ENCODE measurements at regions not wholly inside any gene's neighbourhood (a gene's known extent, or its start where the extent isn't known, plus 50 kb on each side); places are given as distances from the start of the nearest gene placed in this dataset.

DNA sequence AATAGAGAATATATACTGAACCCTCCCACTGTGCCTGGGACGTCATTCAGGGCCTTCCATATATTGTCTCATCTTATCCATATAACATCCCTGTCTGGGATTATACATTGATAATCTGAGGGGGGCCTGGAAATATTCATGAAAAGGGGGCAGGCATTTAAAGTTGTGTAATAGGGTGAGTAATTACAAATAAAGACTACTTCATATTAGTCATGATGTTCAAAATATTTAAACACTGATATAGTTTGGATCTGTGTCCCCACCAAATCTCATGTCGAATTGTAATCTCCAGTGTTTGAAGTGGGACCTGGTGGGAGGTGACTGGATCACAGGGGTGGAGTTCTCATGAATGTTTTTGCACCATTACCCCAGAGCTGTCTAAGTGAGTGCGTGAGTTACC is 97.8 kb downstream of the AQP9 start:
- H3K27ac ChIP-seq (ENCODE audit: low read depth in 1 of 3, low read length in 2 of 3): no peak overlapping the region
- no peaks in the 10 kb centered on the region for H3K9me3 ChIP-seq (ENCODE audit: control insufficient read depth in 2 of 2, insufficient read depth in 1 of 2, low read depth in 1 of 2, low read length in 1 of 2)
- DNase-seq (no peak), FAIRE-seq (no peak)
- WGBS, 3 donors: 88 to 94% (median 90%) methylated on average over 3 of the region's 3 CpGs
- no peaks in the 10 kb centered on the region for H3K27me3 ChIP-seq (ENCODE audit: control insufficient read depth in 3 of 3, insufficient read depth in 3 of 3, low read length in 3 of 3)
- no peaks in the 10 kb centered on the region for H3K4me1 ChIP-seq (ENCODE audit: control insufficient read depth in 3 of 3, insufficient read depth in 2 of 3, low read depth in 1 of 3, low read length in 2 of 3)
- H3K4me3 ChIP-seq (ENCODE audit: low read depth in 1 of 3, low read length in 3 of 3): no peak overlapping the region
- H3K36me3 ChIP-seq (ENCODE audit: control insufficient read depth in 3 of 3, insufficient read depth in 2 of 3, low read depth in 1 of 3, low read length in 3 of 3): no peaks in the 10 kb centered on the region

DNA sequence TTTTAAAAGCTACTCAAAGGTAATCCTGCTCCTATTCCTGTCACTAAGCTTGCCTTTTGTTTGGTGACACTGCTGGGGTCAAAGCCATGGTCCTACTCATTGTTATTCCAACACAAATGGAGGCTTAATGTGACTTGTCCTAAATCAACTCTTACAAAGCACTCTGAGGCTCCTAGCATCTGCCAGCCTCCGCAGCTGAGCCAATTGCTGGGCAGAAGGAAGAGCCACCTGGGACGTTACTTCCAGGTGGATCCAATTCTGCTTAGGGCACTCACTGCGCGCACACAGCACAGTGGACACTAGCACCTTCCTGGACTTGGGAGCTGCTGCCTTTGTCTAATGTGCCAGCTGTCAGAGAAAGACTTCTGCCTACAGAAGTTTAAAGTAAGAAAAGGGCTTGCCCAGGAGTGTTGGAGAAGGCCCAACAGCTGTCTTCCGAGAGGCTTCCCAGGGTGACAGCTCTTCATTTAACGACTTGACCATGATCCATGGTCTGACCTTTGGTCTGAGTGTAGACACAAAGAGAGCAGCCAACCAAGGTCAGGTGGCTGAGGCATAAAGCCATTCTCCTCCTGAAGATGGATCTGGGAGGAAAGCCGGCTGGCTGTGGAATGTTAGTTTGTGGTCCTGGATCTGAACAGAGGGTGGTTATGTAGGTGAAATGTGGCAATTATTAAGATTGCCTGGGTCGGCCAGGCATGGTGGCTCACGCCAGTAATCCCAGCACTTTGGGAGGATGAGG is 102.2 kb downstream of the AQP9 start:
- no peak for FAIRE-seq

DNA sequence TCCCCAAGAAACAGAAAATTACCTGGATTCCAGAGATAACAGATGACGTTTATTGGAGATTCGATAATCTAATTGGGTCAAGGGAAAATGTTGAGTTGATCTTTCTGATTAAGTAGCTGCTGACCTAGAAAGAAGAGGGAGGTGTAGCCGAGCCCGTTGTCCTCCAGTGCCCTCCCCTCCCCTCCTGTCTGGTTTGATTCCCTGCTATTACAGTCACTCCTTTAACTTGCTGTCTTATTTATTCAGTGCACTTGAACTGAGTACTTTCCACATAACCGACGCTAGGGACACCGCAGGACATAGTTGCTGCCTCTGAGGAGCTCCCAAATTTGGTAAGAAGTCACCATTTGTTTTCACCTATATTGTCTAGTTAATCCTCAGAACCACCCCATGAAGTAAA is 103.7 kb downstream of the AQP9 start:
- Histone ChIP-seq H3K9me3 (ENCODE audit: control insufficient read depth in 2 of 2, insufficient read depth in 1 of 2, low read depth in 1 of 2, low read length in 1 of 2) (no peaks in the 10 kb centered on the region), H3K4me1 (ENCODE audit: control insufficient read depth in 3 of 3, insufficient read depth in 2 of 3, low read depth in 1 of 3, low read length in 2 of 3) (peaks cover 0 to 6% (median 0%) of the 10 kb centered on the region in 3 donors), H3K36me3 (ENCODE audit: control insufficient read depth in 3 of 3, insufficient read depth in 2 of 3, low read depth in 1 of 3, low read length in 3 of 3) (no peaks in the 10 kb centered on the region), H3K27me3 (ENCODE audit: control insufficient read depth in 3 of 3, insufficient read depth in 3 of 3, low read length in 3 of 3) (no peaks in the 10 kb centered on the region), H3K4me3 (ENCODE audit: low read depth in 1 of 3, low read length in 3 of 3) (no peak overlapping the region), H3K27ac (ENCODE audit: low read depth in 1 of 3, low read length in 2 of 3) (no peak overlapping the region)
- FAIRE-seq (no peak), DNase-seq (peak in 1 of 2 donors; percentile 63)
- WGBS, 3 donors: 13 to 62% (median 38%) methylated on average over 7 of the region's 7 CpGs

More for the DNA sequence above, 102.2 kb downstream of the AQP9 start:
- Histone ChIP-seq H3K27me3 (ENCODE audit: control insufficient read depth in 3 of 3, insufficient read depth in 3 of 3, low read length in 3 of 3) (no peaks in the 10 kb centered on the region), H3K9me3 (ENCODE audit: control insufficient read depth in 2 of 2, insufficient read depth in 1 of 2, low read depth in 1 of 2, low read length in 1 of 2) (no peaks in the 10 kb centered on the region), H3K4me1 (ENCODE audit: control insufficient read depth in 3 of 3, insufficient read depth in 2 of 3, low read depth in 1 of 3, low read length in 2 of 3) (peaks cover 0 to 6% (median 0%) of the 10 kb centered on the region in 3 donors), H3K36me3 (ENCODE audit: control insufficient read depth in 3 of 3, insufficient read depth in 2 of 3, low read depth in 1 of 3, low read length in 3 of 3) (no peaks in the 10 kb centered on the region), H3K27ac (ENCODE audit: low read depth in 1 of 3, low read length in 2 of 3) (no peak overlapping the region), H3K4me3 (ENCODE audit: low read depth in 1 of 3, low read length in 3 of 3) (no peak overlapping the region)
- DNase-seq: no peak
- WGBS, 3 donors: 87 to 89% (median 89%) methylated on average over 9 of the region's 9 CpGs

DNA sequence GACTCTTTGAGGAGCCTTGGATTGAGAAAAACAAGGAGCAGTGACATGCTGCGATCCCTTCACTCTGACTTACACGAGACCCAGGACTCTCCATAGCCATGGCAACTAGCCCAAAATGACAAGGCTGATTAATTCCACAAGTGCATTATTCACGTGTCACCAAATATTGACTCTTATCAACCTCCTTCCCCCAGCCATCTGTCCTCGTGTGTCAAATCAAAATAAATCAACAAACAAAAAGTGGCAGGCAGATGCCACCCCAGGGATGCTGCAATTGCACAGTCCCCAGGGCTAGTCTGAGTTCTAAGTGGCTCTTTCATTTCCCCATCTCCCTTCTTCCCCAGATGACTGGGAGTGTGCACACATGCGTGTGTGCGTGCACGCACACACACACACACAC is 104.9 kb downstream of the AQP9 start:
- Histone ChIP-seq H3K36me3 (ENCODE audit: control insufficient read depth in 3 of 3, insufficient read depth in 2 of 3, low read depth in 1 of 3, low read length in 3 of 3) (no peaks in the 10 kb centered on the region), H3K9me3 (ENCODE audit: control insufficient read depth in 2 of 2, insufficient read depth in 1 of 2, low read depth in 1 of 2, low read length in 1 of 2) (no peaks in the 10 kb centered on the region), H3K27me3 (ENCODE audit: control insufficient read depth in 3 of 3, insufficient read depth in 3 of 3, low read length in 3 of 3) (no peaks in the 10 kb centered on the region), H3K4me3 (ENCODE audit: low read depth in 1 of 3, low read length in 3 of 3) (no peak overlapping the region), H3K27ac (ENCODE audit: low read depth in 1 of 3, low read length in 2 of 3) (no peak overlapping the region), H3K4me1 (ENCODE audit: control insufficient read depth in 3 of 3, insufficient read depth in 2 of 3, low read depth in 1 of 3, low read length in 2 of 3) (peaks cover 0 to 6% (median 0%) of the 10 kb centered on the region in 3 donors)
- no peak for FAIRE-seq
- DNase-seq: no peak
- WGBS, 3 donors: 60 to 68% (median 66%) methylated on average over 7 of the region's 7 CpGs

DNA sequence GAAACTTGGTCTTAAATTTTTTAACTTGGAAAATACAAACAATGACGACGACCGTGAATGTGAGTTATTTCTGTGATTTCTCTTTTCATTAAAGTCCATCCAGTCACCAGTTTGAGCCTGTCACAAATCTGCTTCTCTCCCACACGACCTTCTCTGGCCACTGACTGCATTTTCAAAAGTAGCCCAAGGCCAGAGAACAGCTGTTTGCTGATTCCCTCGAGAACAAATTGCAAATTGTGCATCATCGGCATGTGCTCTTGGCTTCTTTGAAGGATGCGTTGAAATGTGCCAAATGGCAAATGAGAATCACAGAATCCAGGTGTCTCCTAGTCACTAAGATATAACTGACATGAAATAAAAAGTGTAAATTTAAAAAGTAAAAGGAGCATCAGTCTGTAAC is 106.4 kb downstream of the AQP9 start:
- Histone ChIP-seq H3K4me1 (ENCODE audit: control insufficient read depth in 3 of 3, insufficient read depth in 2 of 3, low read depth in 1 of 3, low read length in 2 of 3) (peaks cover 0 to 6% (median 0%) of the 10 kb centered on the region in 3 donors), H3K27me3 (ENCODE audit: control insufficient read depth in 3 of 3, insufficient read depth in 3 of 3, low read length in 3 of 3) (no peaks in the 10 kb centered on the region), H3K27ac (ENCODE audit: low read depth in 1 of 3, low read length in 2 of 3) (no peak overlapping the region), H3K4me3 (ENCODE audit: low read depth in 1 of 3, low read length in 3 of 3) (no peak overlapping the region), H3K9me3 (ENCODE audit: control insufficient read depth in 2 of 2, insufficient read depth in 1 of 2, low read depth in 1 of 2, low read length in 1 of 2) (no peaks in the 10 kb centered on the region), H3K36me3 (ENCODE audit: control insufficient read depth in 3 of 3, insufficient read depth in 2 of 3, low read depth in 1 of 3, low read length in 3 of 3) (no peaks in the 10 kb centered on the region)
- no peak for FAIRE-seq
- 69 to 82% (median 77%) methylated on average over 7 of the region's 7 CpGs for WGBS, 3 donors
- no peak for DNase-seq

DNA sequence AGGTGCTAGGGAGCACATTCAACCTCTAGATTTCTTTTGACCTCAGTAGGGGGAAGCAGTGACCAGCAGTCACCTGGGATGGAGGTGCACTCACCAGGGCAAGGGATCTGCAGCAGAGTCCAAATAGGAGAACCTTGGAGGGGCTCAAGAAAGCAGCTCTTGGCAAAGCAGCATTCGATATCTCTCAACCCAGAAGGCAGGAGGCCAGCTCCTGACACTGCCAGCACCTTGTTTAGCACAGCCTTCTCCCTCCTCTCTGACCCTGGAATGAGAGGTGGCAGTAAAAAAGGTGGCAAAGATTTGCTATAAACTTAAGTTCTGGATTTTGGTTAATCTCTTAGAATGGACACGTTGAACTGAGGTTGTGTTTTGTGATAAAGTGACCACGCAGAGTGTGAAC is 107.9 kb downstream of the AQP9 start:
- no peak for DNase-seq
- FAIRE-seq: no peak
- H3K9me3 ChIP-seq (ENCODE audit: control insufficient read depth in 2 of 2, insufficient read depth in 1 of 2, low read depth in 1 of 2, low read length in 1 of 2): no peaks in the 10 kb centered on the region
- H3K27me3 ChIP-seq (ENCODE audit: control insufficient read depth in 3 of 3, insufficient read depth in 3 of 3, low read length in 3 of 3): no peaks in the 10 kb centered on the region
- H3K4me3 ChIP-seq (ENCODE audit: low read depth in 1 of 3, low read length in 3 of 3): no peak overlapping the region
- peaks cover 0 to 6% (median 0%) of the 10 kb centered on the region in 3 donors for H3K4me1 ChIP-seq (ENCODE audit: control insufficient read depth in 3 of 3, insufficient read depth in 2 of 3, low read depth in 1 of 3, low read length in 2 of 3)
- WGBS, 3 donors: 84 to 90% (median 84%) methylated on average over 3 of the region's 3 CpGs
- H3K27ac ChIP-seq (ENCODE audit: low read depth in 1 of 3, low read length in 2 of 3): no peak overlapping the region
- H3K36me3 ChIP-seq (ENCODE audit: control insufficient read depth in 3 of 3, insufficient read depth in 2 of 3, low read depth in 1 of 3, low read length in 3 of 3): no peaks in the 10 kb centered on the region

DNA sequence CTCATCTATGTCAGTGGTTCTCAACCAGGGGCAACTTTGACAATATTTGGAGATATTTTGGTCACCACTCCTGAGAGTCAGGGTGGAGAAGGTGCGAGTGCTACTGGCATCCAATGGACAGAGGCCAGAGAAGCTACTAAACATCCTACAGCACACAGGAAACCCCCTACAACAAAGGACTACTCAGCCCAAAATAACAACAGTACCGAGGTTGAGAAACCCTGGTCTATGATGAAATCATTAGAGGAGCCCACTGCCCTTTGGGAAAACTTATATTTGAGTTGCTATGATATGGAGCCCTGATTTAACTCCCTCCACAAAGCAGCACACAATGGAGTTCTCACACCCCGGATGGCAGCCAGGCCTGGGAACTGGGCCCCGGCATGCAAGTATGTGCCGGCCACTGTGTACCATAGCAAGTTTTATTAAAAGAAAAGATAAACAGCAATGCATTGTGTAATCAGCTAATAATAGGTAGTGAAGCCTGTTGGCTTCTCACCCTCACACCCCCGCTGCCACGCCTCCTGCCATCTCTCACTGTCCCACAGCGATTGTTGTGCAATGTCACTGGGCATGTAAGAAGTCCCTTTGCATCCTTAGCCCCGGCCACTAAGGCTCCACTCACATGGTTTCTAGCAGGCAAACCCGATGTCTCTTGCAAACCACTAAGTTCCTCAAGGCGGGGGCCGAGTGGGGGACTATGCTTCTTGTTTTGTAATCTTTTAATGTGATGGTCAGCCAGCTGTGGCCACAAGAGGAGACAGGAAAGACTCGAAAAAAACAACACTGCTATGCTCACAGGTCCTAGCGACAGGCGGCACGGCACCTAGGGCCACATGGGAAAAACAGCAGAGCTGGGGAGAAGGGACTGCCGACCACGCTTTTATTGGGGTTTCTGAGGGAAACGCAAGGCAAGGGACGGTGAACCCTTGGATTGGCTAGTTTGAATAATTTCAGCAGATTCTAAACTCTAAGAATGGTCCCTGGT is 110.0 kb downstream of the AQP9 start:
- H3K4me3 ChIP-seq (ENCODE audit: low read depth in 1 of 3, low read length in 3 of 3): no peak overlapping the region
- H3K27ac ChIP-seq (ENCODE audit: low read depth in 1 of 3, low read length in 2 of 3): no peak overlapping the region
- DNase-seq (no peak), FAIRE-seq (no peak)
- H3K27me3 ChIP-seq (ENCODE audit: control insufficient read depth in 3 of 3, insufficient read depth in 3 of 3, low read length in 3 of 3): no peaks in the 10 kb centered on the region
- WGBS, 3 donors: 81 to 83% (median 83%) methylated on average over 20 of the region's 20 CpGs
- H3K4me1 ChIP-seq (ENCODE audit: control insufficient read depth in 3 of 3, insufficient read depth in 2 of 3, low read depth in 1 of 3, low read length in 2 of 3): no peaks in the 10 kb centered on the region
- no peaks in the 10 kb centered on the region for H3K9me3 ChIP-seq (ENCODE audit: control insufficient read depth in 2 of 2, insufficient read depth in 1 of 2, low read depth in 1 of 2, low read length in 1 of 2)
- no peaks in the 10 kb centered on the region for H3K36me3 ChIP-seq (ENCODE audit: control insufficient read depth in 3 of 3, insufficient read depth in 2 of 3, low read depth in 1 of 3, low read length in 3 of 3)

DNA sequence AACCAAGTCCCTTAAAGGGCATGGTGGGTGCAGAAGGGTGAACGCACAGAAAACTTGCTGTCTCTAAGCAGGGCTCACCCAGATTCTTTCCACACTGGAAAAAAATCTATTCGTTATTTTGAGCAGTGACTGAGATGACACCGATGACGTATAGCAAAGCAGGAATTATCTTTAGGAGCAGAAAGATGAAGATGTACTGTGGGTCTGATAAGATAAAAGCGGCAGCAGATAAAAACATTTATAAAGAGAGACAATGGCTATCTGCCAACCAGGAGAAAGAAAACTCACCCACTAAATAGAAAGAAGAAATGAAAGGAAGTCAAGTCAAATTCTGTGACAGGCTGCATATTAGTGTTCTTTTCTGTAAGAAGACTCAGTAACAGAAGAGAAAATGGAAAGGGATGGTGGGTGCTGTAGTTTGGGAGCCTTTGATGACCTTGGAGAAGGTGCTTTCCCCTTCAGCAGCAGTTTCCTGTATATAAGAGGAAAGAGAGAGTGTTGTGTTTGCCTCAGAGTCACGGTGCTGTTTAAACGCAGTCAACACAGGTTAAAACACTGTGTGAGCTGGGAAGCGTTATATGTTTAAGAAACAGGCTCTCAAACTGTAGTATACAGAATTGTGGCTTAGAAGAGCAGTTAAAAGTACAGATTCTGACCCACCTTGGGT is 111.6 kb downstream of the AQP9 start:
- Histone ChIP-seq H3K4me1 (ENCODE audit: control insufficient read depth in 3 of 3, insufficient read depth in 2 of 3, low read depth in 1 of 3, low read length in 2 of 3) (no peaks in the 10 kb centered on the region), H3K36me3 (ENCODE audit: control insufficient read depth in 3 of 3, insufficient read depth in 2 of 3, low read depth in 1 of 3, low read length in 3 of 3) (no peaks in the 10 kb centered on the region), H3K27me3 (ENCODE audit: control insufficient read depth in 3 of 3, insufficient read depth in 3 of 3, low read length in 3 of 3) (no peaks in the 10 kb centered on the region), H3K4me3 (ENCODE audit: low read depth in 1 of 3, low read length in 3 of 3) (no peak overlapping the region), H3K27ac (ENCODE audit: low read depth in 1 of 3, low read length in 2 of 3) (no peak overlapping the region), H3K9me3 (ENCODE audit: control insufficient read depth in 2 of 2, insufficient read depth in 1 of 2, low read depth in 1 of 2, low read length in 1 of 2) (no peaks in the 10 kb centered on the region)
- DNase-seq (no peak), FAIRE-seq (no peak)
- 52 to 56% (median 54%) methylated on average over 8 of the region's 8 CpGs for WGBS, 3 donors
